ENCODE measurements at regions not wholly inside any gene's neighbourhood (a gene's known extent, or its start where the extent isn't known, plus 50 kb on each side); places are given as distances from the start of the nearest gene placed in this dataset.

DNA sequence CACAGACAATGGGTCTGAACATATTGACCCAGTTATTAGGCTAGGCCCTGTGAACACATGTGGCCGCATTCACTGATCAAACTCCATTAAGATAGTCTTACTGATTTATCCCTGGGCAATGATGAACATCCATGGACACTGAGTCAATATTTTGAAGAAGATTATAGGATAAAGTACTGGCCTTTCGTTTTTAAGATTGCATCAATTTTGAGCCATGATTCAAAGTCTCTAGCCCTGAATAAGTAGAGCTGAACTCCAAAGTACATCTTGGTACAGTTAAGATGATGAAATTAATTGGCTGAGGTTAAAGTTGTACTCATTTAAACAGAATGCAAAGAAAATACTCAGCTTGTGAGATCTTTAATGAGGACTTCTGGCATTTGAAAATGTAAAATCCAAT is 1581.9 kb downstream of the EFNB2 start:
- H3K4me3 ChIP-seq (replicated peaks in 1 of 3): no peak overlapping the region
- intact Hi-C loops (cut with DNase I): no loop called here
- no peaks in the 10 kb centered on the region for H3K36me3 ChIP-seq
- TF ChIP-seq POLR2A (IDR thresholded peaks at IDR 0.05): no peak
- TF ChIP-seq, protein P1, sequence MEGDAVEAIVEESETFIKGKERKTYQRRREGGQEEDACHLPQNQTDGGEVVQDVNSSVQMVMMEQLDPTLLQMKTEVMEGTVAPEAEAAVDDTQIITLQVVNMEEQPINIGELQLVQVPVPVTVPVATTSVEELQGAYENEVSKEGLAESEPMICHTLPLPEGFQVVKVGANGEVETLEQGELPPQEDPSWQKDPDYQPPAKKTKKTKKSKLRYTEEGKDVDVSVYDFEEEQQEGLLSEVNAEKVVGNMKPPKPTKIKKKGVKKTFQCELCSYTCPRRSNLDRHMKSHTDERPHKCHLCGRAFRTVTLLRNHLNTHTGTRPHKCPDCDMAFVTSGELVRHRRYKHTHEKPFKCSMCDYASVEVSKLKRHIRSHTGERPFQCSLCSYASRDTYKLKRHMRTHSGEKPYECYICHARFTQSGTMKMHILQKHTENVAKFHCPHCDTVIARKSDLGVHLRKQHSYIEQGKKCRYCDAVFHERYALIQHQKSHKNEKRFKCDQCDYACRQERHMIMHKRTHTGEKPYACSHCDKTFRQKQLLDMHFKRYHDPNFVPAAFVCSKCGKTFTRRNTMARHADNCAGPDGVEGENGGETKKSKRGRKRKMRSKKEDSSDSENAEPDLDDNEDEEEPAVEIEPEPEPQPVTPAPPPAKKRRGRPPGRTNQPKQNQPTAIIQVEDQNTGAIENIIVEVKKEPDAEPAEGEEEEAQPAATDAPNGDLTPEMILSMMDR (IDR thresholded peaks at IDR 0.05): no peak
- DNase-seq: no peak
- H3K27me3 ChIP-seq: no peaks in the 10 kb centered on the region
- H3K4me1 ChIP-seq: no peaks in the 10 kb centered on the region
- no peaks in the 10 kb centered on the region for H3K9me3 ChIP-seq
- whole genome bisulfite sequencing, 2 donors: 92% methylated on average over 2 of the region's 2 CpGs
- H3K27ac ChIP-seq: no peak overlapping the region

DNA sequence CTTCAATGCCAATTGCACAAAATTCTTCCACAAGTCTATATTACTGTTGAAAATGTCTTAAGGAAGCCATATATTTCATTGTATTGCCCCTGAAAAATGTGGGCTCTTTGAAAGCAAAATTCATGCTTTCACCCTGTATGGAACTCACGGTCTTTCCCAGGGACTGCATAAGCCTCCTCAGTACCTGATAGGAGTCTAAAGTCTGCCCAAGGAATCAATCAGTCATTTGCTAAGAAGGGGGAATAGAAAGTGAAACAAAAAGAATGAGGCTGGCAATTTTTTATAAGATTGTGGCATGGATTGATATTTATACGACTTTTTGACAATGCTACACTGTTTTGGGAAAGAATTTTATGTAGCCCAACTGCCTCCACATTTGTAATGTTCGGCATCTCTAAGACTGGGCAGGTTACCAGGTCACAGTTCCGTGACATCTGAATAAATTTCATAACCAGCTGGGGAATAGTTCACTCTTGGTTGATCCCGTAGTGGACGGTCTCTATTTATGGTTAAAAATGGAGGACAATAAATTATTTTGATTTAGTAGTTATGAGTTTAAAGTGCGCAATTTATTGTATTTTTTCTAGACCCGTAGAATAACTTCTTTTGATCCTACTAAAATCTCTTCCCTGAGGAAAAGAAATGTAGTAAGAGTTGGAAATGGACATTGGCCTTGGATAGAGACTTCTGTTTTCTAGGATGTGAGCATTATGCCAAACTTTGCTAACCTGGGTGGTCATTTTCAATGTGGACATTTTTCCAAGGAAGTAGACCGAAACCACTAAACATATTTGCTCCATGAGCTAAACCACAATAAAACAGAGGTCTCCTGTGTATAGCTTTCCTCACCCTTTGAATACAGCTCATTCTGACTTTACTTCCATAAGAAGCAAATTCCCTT is 1585.4 kb downstream of the EFNB2 start:
- H3K9me3 ChIP-seq: no peaks in the 10 kb centered on the region
- no peaks in the 10 kb centered on the region for H3K36me3 ChIP-seq
- DNase-seq: no peak
- intact Hi-C loops (cut with DNase I): no loop called here
- no peak for TF ChIP-seq POLR2A (IDR thresholded peaks at IDR 0.05)
- TF ChIP-seq, protein P1 (IDR thresholded peaks at IDR 0.05): no peak
- 76 to 86% methylated on average over 9 of the region's 9 CpGs for WGBS, 2 donors
- no peak overlapping the region for H3K4me3 ChIP-seq (replicated peaks in 1 of 3)
- H3K27ac ChIP-seq: no peak overlapping the region
- H3K4me1 ChIP-seq: no peaks in the 10 kb centered on the region
- H3K27me3 ChIP-seq: no peaks in the 10 kb centered on the region

DNA sequence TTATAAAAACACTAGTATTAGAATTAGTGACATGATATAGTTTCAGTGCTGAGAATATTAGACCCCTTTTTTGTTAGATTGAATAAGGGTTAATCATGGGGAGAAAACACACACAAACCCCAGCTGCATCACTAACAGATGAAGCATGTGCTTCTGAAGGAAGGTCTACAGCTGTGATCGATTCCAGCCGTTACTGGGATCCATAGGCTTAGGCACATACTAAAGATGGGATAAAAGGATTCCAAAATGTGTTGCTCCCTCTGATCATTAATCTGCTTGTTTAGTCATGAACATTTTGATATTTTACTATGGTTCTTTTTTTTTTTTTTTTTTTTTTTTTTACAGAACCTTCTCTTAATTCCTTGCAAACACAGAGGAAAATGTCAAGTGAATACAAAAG is 1591.3 kb downstream of the EFNB2 start:
- H3K36me3 ChIP-seq: no peaks in the 10 kb centered on the region
- no peaks in the 10 kb centered on the region for H3K27me3 ChIP-seq
- DNase-seq: no peak
- intact Hi-C loops (cut with DNase I): no loop called here
- WGBS, 2 donors: 91% methylated on average over 2 of the region's 2 CpGs
- no peaks in the 10 kb centered on the region for H3K9me3 ChIP-seq
- no peak overlapping the region for H3K27ac ChIP-seq
- no peak overlapping the region for H3K4me3 ChIP-seq (replicated peaks in 1 of 3)
- no peaks in the 10 kb centered on the region for H3K4me1 ChIP-seq
- TF ChIP-seq, protein P1 (IDR thresholded peaks at IDR 0.05): no peak
- no peak for TF ChIP-seq POLR2A (IDR thresholded peaks at IDR 0.05)

DNA sequence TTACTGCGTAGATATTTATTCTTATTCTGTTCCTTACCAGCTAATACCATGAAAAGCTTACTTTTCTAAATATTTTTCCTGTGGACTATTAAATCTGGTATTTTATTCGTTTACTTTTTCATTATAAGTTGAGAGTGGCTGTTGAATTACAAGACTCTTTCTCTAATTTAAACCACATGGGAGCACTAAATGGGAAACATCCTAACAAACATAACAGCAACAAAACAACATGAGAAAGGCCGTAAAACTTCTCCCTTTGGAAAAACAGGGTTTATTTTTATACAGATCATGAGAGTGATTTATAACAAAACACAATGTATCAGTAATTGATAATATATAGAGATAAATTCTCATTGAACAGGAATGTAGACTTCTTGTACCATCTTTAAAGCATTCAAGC is 1592.1 kb downstream of the EFNB2 start:
- H3K36me3 ChIP-seq: no peaks in the 10 kb centered on the region
- intact Hi-C loops (cut with DNase I): no loop called here
- H3K27ac ChIP-seq: no peak overlapping the region
- H3K27me3 ChIP-seq: no peaks in the 10 kb centered on the region
- no peaks in the 10 kb centered on the region for H3K9me3 ChIP-seq
- H3K4me3 ChIP-seq (replicated peaks in 1 of 3): no peak overlapping the region
- no peaks in the 10 kb centered on the region for H3K4me1 ChIP-seq
- WGBS, 2 donors: 80 to 82% methylated on average over 3 of the region's 3 CpGs
- no peak for TF ChIP-seq POLR2A (IDR thresholded peaks at IDR 0.05)
- TF ChIP-seq, protein P1 (IDR thresholded peaks at IDR 0.05): no peak
- no peak for DNase-seq

- Histone ChIP-seq H3K36me3 (no peaks in the 10 kb centered on the region), H3K9me3 (no peaks in the 10 kb centered on the region), H3K27ac (no peak overlapping the region), H3K4me3 (replicated peaks in 1 of 3) (no peak overlapping the region), H3K27me3 (no peaks in the 10 kb centered on the region), H3K4me1 (no peaks in the 10 kb centered on the region)
- TF ChIP-seq, protein P1 (IDR thresholded peaks at IDR 0.05): no peak
- no peak for TF ChIP-seq POLR2A (IDR thresholded peaks at IDR 0.05)
- intact Hi-C loops (cut with DNase I): no loop called here
- DNase-seq: no peak
- 87 to 91% methylated on average over 7 of the region's 7 CpGs for WGBS, 2 donors
These were observed 1597.6 kb downstream of the EFNB2 start for GRCh38 chr13:104937881-104938280.

Measured in thyroid gland (tissue), 4 donors.